ENCODE measurements at regions not wholly inside any gene's neighbourhood (a gene's known extent, or its start where the extent isn't known, plus 50 kb on each side); places are given as distances from the start of the nearest gene placed in this dataset.

DNA sequence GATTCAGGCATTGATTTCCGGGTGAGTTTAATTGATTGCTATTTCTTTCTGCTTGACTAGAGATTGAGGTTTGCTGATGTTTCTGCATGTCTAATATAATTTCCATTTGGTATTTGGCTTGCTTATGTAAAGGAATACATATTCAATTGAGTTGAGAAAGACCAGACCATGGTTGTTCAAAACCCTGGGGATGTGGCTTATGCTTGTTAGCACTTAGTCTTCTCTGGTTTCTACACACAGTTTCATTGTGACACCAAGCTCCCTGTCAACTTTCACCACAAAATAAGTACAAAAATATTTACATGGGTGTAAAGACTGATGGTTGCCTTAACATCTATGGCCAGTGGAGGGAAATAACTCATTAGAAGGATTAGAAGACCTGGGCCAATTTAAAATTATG lies 209.6 kb downstream of the CDH26 start:
- TF ChIP-seq, protein P1, sequence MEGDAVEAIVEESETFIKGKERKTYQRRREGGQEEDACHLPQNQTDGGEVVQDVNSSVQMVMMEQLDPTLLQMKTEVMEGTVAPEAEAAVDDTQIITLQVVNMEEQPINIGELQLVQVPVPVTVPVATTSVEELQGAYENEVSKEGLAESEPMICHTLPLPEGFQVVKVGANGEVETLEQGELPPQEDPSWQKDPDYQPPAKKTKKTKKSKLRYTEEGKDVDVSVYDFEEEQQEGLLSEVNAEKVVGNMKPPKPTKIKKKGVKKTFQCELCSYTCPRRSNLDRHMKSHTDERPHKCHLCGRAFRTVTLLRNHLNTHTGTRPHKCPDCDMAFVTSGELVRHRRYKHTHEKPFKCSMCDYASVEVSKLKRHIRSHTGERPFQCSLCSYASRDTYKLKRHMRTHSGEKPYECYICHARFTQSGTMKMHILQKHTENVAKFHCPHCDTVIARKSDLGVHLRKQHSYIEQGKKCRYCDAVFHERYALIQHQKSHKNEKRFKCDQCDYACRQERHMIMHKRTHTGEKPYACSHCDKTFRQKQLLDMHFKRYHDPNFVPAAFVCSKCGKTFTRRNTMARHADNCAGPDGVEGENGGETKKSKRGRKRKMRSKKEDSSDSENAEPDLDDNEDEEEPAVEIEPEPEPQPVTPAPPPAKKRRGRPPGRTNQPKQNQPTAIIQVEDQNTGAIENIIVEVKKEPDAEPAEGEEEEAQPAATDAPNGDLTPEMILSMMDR (conservative IDR thresholded peaks at IDR 0.05; ENCODE audit: low read length), result no peak
- DNase-seq (ENCODE audit: low read depth), result no peak
- no peak overlapping the region for H3K4me3 ChIP-seq (ENCODE audit: low read length)

DNA sequence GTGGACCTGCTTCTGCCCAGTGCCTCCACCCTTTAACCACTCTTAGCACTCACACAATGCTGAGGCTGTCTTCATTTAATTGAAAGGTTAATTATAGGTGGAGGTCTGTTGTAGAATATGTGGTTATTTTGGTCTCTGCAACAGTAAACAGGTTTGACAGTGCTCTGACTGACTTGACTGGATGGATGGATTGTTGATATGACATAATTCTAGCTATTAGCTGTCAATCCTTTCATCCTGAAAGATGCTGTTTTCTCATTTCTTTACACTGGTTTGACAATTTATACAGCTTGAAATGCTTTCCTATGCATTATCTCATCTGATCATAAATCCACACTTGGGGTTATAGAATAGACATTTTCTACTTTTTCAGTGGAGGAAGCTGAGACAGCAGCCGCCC lies 210.7 kb downstream of the CDH26 start:
- no peak overlapping the region for H3K4me3 ChIP-seq (ENCODE audit: low read length)
- no peak for DNase-seq (ENCODE audit: low read depth)
- TF ChIP-seq, protein P1 (conservative IDR thresholded peaks at IDR 0.05; ENCODE audit: low read length), result no peak

DNA sequence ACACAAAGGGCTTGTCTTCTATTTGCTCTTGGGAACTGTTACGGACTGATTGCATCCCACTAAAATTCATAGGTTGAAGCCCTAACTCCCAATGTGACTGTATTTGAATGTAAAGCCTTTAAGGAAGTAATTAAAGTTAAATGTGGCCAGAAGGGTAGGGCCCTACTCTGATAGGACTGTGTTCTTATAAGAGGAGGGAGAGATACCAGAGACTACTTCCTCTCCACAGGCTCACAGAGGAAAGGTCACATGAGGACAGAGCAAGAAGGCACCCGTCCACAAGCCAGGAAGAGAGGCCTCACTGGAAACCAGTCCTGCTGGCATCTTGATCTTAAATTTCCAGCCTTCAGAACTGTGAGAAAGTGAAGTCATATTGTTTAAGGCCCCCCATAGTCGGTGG lies 211.9 kb downstream of the CDH26 start:
- no peak for DNase-seq (ENCODE audit: low read depth)
- no peak overlapping the region for H3K4me3 ChIP-seq (ENCODE audit: low read length)
- TF ChIP-seq, protein P1 (conservative IDR thresholded peaks at IDR 0.05; ENCODE audit: low read length), result no peak

DNA sequence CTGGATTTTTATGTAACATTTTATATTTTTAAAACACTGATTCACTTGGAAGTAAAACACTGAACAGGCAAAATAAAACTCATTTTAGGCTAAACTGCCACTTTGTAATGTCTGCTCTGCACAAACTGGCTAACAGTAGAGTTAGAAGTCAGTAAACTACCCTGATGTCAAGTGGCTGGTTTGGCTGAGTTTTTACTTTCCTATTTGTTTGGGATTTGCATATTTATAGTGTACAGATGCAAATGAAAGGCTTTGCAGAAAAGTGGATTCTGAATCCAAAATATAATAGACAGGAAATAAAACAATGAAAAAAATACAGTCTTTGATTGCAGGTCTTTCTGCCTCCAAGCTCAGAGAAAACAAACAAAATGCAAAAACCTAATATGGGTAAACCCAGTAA lies 213.1 kb downstream of the CDH26 start:
- H3K4me3 ChIP-seq (ENCODE audit: low read length), result no peak overlapping the region
- no peak for DNase-seq (ENCODE audit: low read depth)
- TF ChIP-seq, protein P1 (conservative IDR thresholded peaks at IDR 0.05; ENCODE audit: low read length), result no peak

DNA sequence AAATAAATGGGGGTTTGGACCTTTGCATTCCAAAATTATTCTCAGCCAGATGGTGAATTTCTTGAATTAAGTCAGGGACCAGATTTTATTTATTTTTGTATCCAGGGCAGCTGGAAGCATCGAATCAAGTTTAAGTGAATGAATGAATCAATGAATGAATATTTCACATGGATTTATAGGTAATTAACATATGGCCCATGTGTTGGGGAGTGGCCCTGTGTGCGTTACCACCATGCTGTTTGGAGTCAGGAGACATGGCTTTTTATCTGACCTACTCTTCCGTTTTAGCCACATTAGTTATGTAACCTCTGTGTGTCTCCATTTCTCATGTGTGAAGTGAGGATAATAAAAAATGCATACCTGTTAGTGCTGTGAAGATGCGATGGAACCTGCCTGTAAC lies 213.5 kb downstream of the CDH26 start:
- TF ChIP-seq, protein P1 (conservative IDR thresholded peaks at IDR 0.05; ENCODE audit: low read length), result no peak
- H3K4me3 ChIP-seq (ENCODE audit: low read length), result no peak overlapping the region
- no peak for DNase-seq (ENCODE audit: low read depth)

DNA sequence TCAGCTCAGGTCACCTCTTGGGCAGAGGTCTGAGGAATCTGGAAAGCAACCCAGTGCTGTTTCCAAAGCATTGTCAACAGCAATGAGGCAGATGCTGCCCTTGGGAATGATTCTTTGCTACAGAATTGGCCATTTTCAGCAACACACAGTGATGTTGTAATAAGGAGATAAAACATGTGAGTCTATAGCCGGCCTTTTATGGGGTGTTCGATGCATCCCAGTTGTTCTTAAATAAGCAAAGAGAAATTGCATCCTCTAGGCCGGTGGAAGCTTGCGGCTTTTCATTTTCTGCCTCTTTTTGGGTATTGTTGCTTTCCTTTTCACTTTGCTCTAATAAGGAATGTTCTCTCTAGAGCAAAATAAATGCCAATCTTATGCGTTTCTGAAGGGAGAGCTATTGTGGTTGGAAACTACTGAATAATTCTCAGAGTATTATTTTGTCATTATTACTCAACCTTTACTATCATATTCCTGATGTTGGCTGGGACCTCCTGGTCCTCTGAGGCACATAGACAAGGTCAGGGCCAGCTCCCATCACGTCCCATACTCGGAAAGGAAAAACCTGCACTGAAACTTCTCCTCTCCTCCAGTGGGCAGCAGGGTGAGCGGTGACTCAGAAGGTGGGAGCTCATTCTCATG lies 214.2 kb downstream of the CDH26 start:
- H3K4me3 ChIP-seq (ENCODE audit: low read length), result no peak overlapping the region
- TF ChIP-seq, protein P1 (conservative IDR thresholded peaks at IDR 0.05; ENCODE audit: low read length), result no peak

DNA sequence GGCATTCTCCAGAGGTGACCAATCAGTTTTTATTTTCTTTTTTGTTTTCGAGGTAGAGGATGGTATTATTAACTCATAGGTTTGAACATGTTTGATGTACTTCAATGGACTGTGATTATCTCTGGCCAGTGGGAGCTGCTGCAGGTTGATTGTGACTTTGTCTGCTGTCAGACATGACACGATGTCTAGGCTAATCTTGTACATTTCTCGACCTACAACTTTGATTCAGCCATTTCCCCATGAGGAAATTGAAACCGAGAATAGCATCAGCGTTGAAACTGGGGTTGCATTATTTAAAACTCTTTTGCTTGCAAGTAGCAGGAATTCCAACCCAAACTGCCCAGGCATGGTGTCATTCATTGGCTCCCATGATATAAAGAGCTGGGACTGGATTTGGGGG lies 218.9 kb downstream of the CDH26 start:
- TF ChIP-seq, protein P1 (conservative IDR thresholded peaks at IDR 0.05; ENCODE audit: low read length), result no peak
- DNase-seq (ENCODE audit: low read depth), result no peak
- no peak overlapping the region for H3K4me3 ChIP-seq (ENCODE audit: low read length)

More for the DNA sequence above, 214.2 kb downstream of the CDH26 start:
- DNase-seq (ENCODE audit: low read depth), result peak; percentile 6

All from AG10803 (cell line).